RWPE1 (cell line): ENCODE measurements at regions not wholly inside any gene's neighbourhood (a gene's known extent, or its start where the extent isn't known, plus 50 kb on each side); places are given as distances from the start of the nearest gene placed in this dataset.
"Not testable (repeated sequence)": the region's sequence is repeated elsewhere in the genome, so short reads cannot be mapped to it uniquely, and the experiment has no call there.

Experiments used
- CTCF ChIA-PET: fragments of 350-600 bp; sonication (Branson Sonifier 250); formaldehyde crosslinking; extraction: SDS; loops from one replicate; lab custom pipeline; 2021; lab: Yijun Ruan, JAX
- POLR2A ChIA-PET: fragments of 400-600 bp; formaldehyde crosslinking; extraction: SDS; loops from one replicate; lab custom pipeline; 2020; ENCODE audit warnings: antibody characterized with exemption; ENCODE audit not compliant: low non-redundant PET; lab: Yijun Ruan, JAX
- DNase-seq: peaks from one replicate; pipeline ENCODE4 v3.0.0; 2012; ENCODE audit warnings: low spot score
- H3K27ac ChIP-seq: fragments of 450-650 bp; 2 replicates; pipeline ENCODE4 v1.5.1; 2017
- CTCF ChIP-seq: fragments of 450-650 bp; conservative IDR thresholded peaks from 2 replicates; pipeline ENCODE4 v1.5.1; 2017; ENCODE audit warnings: low read depth, mild to moderate bottlenecking

- TF ChIP-seq CTCF = no peak
- no peak for DNase-seq
- no peak overlapping the region for H3K27ac ChIP-seq
- CTCF ChIA-PET = no interaction called here
- POLR2A ChIA-PET = no interaction called here
These were observed 911.8 kb downstream of the FSCB start for GRCh38 chr14:43595096-43595772.

GRCh38 chr14:43591776-43592175, 915.3 kb downstream of the FSCB start:
- DNase-seq = no peak
- ChIA-PET CTCF (no interaction called here), POLR2A (no interaction called here)
- H3K27ac ChIP-seq = no peak overlapping the region
- TF ChIP-seq CTCF = no peak

GRCh38 chr14:43587183-43587582, 919.9 kb downstream of the FSCB start:
- POLR2A ChIA-PET = no interaction called here
- DNase-seq = no peak
- CTCF ChIA-PET = no interaction called here
- no peak for TF ChIP-seq CTCF
- no peak overlapping the region for H3K27ac ChIP-seq

- no peak overlapping the region for H3K27ac ChIP-seq
- ChIA-PET CTCF (interaction anchor here (0.6 kb wide), 1 partner anchor 151 kb away, joined by 3 read pairs; no protein-coding TSS in a partner anchor), POLR2A (no interaction called here)
- no peak for TF ChIP-seq CTCF
- no peak for DNase-seq
These were observed 927.4 kb downstream of the FSCB start for GRCh38 chr14:43579671-43580070.

- no peak for TF ChIP-seq CTCF
- POLR2A ChIA-PET = no interaction called here
- no peak overlapping the region for H3K27ac ChIP-seq
- CTCF ChIA-PET = no interaction called here
- no peak for DNase-seq
These were observed 939.1 kb downstream of the FSCB start for GRCh38 chr14:43568022-43568421.

- no peak for TF ChIP-seq CTCF
These were observed 958.7 kb downstream of the FSCB start for GRCh38 chr14:43548368-43548767.

GRCh38 chr14:43547596-43547995, 959.5 kb downstream of the FSCB start:
- H3K27ac ChIP-seq, CTCF ChIA-PET, DNase-seq, POLR2A ChIA-PET: not testable (repeated sequence)

More at GRCh38 chr14:43548368-43548767, 958.7 kb downstream of the FSCB start:
- CTCF ChIA-PET = no interaction called here
- H3K27ac ChIP-seq = no peak overlapping the region
- POLR2A ChIA-PET = no interaction called here
- DNase-seq = no peak
